ENCODE measurements at regions not wholly inside any gene's neighbourhood (a gene's known extent, or its start where the extent isn't known, plus 50 kb on each side); places are given as distances from the start of the nearest gene placed in this dataset.

DNA sequence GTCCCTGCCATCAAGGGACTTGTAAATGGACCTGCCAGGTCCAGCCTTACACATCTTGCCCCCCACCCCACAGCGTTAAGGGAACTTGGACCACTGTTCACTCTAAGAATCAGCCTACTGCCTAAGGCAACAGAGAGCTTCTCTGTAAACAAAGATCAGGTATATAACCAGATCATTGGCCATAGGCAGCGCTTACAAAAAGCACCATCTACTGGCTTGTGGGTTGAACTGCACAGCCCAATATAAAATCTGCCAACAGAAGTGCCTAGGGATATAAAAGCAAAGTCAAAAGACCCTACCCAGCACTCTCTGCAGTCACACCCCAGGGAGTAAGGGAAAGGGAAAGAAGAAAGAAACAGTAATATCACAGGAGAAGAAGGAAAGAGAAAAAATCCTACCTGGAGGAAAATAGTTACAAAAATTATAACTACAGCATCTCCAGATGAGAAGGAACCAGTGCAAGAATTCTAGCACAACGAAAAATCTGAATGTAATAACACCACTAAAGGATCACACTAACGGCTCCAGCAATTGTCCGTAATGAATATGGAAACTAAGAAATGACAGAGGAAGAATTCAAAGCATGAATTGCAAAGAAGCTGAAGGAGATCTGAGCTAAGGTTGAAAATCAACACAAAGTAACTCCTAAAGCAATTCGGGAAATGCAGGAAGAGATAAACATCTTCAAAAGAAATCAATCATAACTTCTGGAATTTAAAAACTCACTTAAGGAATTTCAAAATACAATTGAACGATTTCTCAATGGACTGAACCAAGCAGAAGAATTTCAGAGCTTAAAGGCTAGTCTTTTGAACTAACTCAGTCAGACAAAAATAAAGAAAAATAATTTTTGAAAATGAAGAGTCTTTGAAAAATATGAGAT lies 95.2 kb upstream of the PCED1B start (continued):
- TF ChIP-seq SP1 (CRISPR knock-in tag; IDR thresholded peaks at IDR 0.05) (no peak), ARID1B (IDR thresholded peaks at IDR 0.05) (no peak), NR2C1 (IDR thresholded peaks at IDR 0.05) (no peak), NR2C1 (tag; IDR thresholded peaks at IDR 0.05) (no peak), TAF9B (IDR thresholded peaks at IDR 0.05; ENCODE audit: partially characterized antibody) (no peak), BCOR (IDR thresholded peaks at IDR 0.05) (no peak), NCOA1 (IDR thresholded peaks at IDR 0.05; ENCODE audit: low read depth) (no peak), ZNF395 (CRISPR knock-in tag; IDR thresholded peaks at IDR 0.05) (no peak), NEUROD1 (IDR thresholded peaks at IDR 0.05; ENCODE audit: borderline replicate concordance, low read depth, low read length, partially characterized antibody) (no peak), CBFA2T2 (conservative IDR thresholded peaks at IDR 0.05) (no peak), HMGN3 (IDR thresholded peaks at IDR 0.05; ENCODE audit: borderline replicate concordance, extremely low read depth, insufficient read length, low read depth, low read length) (no peak), BRF1 (IDR thresholded peaks at IDR 0.05; ENCODE audit: borderline replicate concordance, extremely low read depth, insufficient read length) (no peak)
- TF ChIP-seq, protein P1, sequence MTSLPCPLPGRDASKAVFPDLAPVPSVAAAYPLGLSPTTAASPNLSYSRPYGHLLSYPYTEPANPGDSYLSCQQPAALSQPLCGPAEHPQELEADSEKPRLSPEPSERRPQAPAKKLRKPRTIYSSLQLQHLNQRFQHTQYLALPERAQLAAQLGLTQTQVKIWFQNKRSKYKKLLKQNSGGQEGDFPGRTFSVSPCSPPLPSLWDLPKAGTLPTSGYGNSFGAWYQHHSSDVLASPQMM (CRISPR knock-in tag; IDR thresholded peaks at IDR 0.05): no peak

Data from K562 (cell line).